Activated CD4-positive, alpha-beta T cell treated with anti-CD3 and anti-CD28 coated beads for 1 hour (primary cell): ENCODE measurements at regions not wholly inside any gene's neighbourhood (a gene's known extent, or its start where the extent isn't known, plus 50 kb on each side); places are given as distances from the start of the nearest gene placed in this dataset.

Source experiments
- DNase-seq: peaks from one replicate; pipeline ENCODE4 v3.0.0-alpha.2; 2020

DNA sequence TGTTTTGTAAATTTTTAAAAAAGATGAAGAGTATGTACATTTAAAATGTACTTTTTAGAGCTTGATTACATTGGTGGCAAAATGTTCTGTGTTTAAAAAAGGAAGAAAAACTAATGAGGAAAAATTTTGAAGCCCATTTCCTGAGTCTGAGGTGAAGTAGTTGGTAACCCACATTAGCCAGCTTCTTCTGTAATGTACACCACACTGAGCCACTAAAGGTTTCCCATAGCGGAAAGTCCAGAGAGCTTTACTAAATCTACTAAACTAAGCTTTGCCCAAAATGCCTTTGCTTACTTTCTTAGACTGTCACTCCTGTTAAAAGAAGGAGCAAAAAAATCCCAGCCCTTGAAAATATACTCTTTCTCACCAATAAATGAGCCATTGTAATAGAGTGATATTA lies 804.8 kb upstream of the ZEB2 start:
- DNase-seq: no peak

GRCh38 chr2:145323512-145323911 lies 803.6 kb upstream of the ZEB2 start:
- no peak for DNase-seq

GRCh38 chr2:145321344-145321743 lies 801.4 kb upstream of the ZEB2 start:
- DNase-seq: no peak

- DNase-seq: no peak
These were observed 796.6 kb upstream of the ZEB2 start for GRCh38 chr2:145316496-145316895.

GRCh38 chr2:145315053-145315452 lies 795.1 kb upstream of the ZEB2 start:
- DNase-seq: no peak

- DNase-seq: no peak
These were observed 794.3 kb upstream of the ZEB2 start for GRCh38 chr2:145314119-145314633.

GRCh38 chr2:145305889-145306288 lies 786.0 kb upstream of the ZEB2 start:
- no peak for DNase-seq

DNA sequence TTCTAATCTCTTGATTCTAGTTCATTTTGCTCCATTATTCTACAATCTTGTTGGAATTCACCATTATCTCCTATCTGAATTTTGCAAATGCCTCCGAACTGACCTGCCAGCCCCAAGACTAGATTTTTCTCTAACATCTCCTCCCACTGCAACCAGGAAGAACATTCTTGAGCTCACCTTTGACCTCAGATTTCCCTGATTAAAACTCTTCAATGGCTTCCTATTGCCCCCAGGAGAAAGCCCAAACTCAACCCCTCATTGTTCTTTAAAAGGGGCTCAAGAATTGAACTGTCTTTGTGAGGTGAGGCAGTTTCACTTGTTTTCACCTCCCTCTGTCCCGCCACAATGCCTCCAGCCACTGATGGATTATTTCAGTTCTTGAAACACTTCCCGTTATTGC lies 784.6 kb upstream of the ZEB2 start:
- DNase-seq: no peak

DNA sequence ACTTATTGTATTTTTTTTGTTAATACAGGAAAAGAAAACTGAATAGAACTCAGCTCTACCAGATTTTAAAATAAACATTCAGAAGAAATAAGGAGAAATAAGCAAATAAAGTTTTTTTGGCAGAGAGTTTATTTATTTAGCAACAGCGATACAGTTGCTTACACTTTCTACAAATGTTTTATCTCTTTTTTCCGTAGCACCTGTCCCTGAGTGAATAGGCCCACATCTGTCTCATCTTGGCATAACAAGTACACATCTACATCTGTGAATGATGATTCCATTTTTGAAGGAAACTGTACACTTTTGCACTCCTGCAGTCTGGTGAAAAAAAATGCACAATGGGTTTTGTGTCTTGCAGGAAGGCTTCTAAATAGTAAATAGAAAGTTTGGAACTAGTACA lies 783.6 kb upstream of the ZEB2 start:
- no peak for DNase-seq

GRCh38 chr2:145302886-145303285 lies 783.0 kb upstream of the ZEB2 start:
- no peak for DNase-seq

- no peak for DNase-seq
These were observed 782.5 kb upstream of the ZEB2 start for GRCh38 chr2:145302451-145302850.

- no peak for DNase-seq
These were observed 779.4 kb upstream of the ZEB2 start for GRCh38 chr2:145299368-145299767.

DNA sequence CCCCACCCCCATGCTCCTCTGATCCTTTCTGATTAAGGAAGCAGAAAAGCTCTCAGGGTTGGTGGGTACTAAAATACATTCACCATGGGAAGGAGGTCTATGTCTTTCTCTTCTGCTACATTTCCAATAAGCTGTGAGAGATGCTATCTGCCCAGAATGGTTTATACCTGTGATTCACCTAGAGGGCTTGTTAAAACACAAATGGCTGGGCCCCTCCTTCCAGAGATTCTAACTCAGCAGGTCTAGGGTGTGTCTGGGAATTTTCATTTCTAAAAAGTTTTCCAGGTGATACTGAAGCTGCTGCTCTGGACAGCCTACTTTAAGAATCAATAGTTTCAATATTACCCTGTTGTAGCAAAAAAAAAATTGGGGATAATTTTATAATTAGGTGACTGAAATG lies 772.2 kb upstream of the ZEB2 start:
- DNase-seq: no peak

DNA sequence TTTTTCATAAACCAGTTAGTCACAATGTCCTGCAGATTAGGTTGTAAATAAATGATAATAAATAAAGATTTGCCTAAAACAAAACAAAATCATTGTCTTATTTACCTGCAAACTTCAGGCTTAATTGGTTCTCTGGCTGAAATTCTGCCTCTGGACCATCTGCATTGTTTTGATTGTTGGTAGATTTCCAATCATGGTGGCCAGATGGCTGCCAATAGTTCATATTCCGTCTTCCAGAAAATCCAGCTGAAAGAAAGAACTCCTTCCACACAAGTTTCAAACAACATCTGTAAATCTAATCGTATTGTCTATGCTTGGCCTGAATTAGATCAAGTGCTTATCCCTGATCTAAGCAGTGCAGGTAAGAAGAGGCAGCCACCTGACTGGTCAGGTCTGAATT lies 771.1 kb upstream of the ZEB2 start:
- DNase-seq: no peak

DNA sequence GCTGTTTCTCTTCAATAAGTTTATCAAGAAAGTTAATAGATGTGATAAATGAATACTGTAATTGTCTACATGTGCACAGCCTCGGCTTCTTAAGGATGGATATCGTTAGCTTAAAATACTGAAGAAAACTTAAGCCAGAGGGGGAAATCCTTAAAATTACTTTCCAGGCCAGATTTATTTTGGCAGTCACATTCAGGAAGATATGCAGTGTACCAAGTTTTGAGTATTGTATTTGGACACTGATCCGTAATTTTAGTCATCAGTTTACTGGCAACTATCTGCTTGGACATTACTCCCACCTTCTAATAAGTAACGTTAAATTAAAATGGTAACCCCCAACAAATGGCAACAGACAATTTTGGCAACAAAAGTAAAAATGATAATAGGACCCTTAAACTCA lies 770.0 kb upstream of the ZEB2 start:
- no peak for DNase-seq

- DNase-seq: no peak
These were observed 769.0 kb upstream of the ZEB2 start for GRCh38 chr2:145288650-145289496.

DNA sequence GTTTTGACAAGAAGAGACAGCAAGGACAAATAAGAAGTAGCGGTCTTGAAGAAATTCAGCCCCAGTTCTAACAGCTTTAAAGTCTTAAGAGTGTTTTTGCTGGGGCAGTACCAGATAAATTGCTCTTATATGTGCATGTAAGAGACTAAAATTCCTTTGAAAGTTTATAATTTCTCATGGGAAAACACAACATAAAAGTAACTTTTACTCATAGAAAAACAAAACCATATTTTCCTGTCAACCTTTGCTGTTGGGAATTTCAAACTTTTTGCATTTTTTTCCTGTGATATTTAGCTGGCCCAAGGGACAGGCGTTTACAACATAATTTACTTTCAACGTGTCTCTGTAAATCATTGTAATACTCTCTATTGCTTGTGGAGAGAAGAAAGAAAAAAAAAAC lies 767.8 kb upstream of the ZEB2 start:
- no peak for DNase-seq

DNA sequence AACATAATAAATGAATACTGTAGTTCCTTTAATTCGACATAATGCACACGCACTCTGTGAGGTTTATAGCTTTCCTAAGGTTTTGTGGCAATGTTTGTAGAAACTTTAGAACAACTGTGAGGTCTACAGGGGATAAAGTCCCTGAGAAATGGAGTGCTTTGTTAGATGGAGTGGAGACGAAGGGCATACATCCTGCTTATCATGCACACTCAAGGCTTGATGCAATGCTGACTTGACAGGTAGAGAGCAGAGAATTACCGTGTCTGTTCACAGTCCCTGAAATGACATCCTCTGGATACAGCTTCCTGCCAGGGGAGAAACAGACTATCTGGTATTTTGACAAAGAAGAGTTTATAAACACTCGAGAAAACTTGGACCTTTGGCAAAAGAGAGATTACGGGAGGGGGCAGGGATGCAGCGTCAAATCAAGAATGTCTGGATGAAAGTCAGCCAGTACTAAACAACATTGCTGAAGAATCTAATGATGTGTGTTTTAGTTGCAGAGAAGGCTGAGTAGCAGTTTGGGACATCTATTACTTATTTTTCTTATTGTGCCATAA lies 766.9 kb upstream of the ZEB2 start:
- DNase-seq: no peak

DNA sequence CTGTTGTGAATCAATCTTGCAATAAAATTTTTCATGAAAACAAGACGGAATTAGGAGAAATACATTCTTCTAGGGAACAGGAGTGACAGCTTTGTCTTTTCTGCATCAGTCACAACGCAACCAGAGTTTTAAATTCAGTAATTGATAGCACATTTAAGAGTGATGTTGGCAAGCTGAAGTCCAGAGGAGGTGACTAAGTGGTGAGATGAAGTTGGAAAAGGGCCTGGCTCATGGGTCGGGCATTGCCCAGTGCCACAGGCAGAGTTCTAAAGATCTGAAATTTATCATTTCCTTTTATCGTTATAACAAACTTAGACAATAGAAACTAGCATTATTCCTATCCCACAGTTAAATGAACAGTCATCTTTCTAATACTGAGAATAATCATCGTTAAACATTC lies 764.6 kb upstream of the ZEB2 start:
- DNase-seq: no peak

DNA sequence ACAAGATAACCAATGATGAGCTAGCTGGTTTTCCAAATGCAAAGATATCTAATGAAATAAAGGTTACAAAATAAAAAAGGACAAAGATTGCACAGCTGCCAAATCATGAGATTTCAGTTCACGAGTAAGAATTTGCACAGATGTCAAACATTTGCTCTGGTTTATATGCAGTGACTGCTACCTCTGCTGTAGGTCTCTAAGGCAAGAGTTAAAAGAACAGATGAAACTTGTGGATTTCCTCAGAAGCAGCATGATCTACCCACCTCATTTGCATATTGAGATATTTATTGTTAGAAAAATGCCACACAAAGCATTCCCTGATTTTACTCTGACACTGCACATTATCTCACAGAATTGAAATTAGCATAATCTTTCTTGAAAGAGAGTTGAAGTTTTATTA lies 763.2 kb upstream of the ZEB2 start:
- no peak for DNase-seq

GRCh38 chr2:145277922-145278321 lies 758.0 kb upstream of the ZEB2 start:
- no peak for DNase-seq

- DNase-seq: no peak
These were observed 753.9 kb upstream of the ZEB2 start for GRCh38 chr2:145273840-145274239.

DNA sequence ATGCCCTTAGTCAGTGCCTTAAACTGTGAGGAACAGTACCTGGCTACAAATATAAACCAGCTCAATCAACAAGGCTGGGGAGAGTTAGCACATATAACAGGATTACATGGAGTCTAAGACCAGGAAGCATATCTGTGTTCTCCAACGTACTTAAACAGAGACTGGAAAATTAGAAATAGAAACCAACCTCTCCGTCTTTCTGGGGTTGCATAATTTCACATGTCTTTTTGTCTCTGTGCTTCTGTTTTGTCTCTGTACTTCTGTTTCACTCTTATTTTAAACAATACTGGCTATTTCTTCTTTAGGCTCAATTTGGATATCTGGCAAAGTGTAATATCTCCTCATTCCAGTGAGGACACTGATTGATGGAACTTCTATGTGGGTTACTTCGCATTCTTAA lies 749.0 kb upstream of the ZEB2 start:
- no peak for DNase-seq

GRCh38 chr2:145267451-145267850 lies 747.5 kb upstream of the ZEB2 start:
- no peak for DNase-seq

- DNase-seq: no peak
These were observed 745.3 kb upstream of the ZEB2 start for GRCh38 chr2:145265244-145265643.
